ENCODE measurements at regions not wholly inside any gene's neighbourhood (a gene's known extent, or its start where the extent isn't known, plus 50 kb on each side); places are given as distances from the start of the nearest gene placed in this dataset.

DNA sequence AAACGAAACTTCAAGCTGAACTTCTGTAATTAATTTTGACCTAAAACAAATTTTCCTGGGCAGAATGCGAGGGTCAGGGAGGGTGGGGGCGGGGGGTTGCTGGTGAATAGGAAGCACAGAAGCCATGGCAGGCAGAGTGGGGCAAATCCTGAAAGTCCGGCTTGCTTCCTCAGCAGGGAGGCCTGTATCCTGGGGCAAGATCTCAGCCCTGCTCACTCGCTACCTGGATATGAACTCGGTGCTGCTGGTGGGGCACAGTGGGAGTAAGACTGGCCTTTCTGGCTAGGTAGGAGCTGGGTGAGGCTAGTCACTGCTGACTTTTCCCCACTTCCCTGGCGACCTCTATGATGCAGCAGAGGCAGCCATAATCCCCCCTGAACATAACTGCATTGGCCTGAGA is 168.9 kb upstream of the CHORDC1 start:
- Histone ChIP-seq H3K4me3 (replicated peaks; ENCODE audit: insufficient read depth, low read length) (no peak overlapping the region), H3K27ac (replicated peaks) (no peak overlapping the region), H3K27me3 (ENCODE audit: insufficient read depth, poor library complexity, severe bottlenecking) (no peaks in the 10 kb centered on the region)
- no peak for DNase-seq (ENCODE audit: low read depth in 1 of 2, low spot score in 1 of 2)
- TF ChIP-seq POLR2AphosphoS5 (IDR thresholded peaks at IDR 0.05; ENCODE audit: low read depth) (no peak), SPI1 (IDR thresholded peaks at IDR 0.05; ENCODE audit: borderline replicate concordance, low read depth) (no peak), REST (IDR thresholded peaks at IDR 0.05; ENCODE audit: insufficient replicate concordance, low read depth) (no peak), CTCF (IDR thresholded peaks at IDR 0.05; ENCODE audit: insufficient read depth, low read length) (no peak), GABPA (IDR thresholded peaks at IDR 0.05; ENCODE audit: low read depth) (no peak)

DNA sequence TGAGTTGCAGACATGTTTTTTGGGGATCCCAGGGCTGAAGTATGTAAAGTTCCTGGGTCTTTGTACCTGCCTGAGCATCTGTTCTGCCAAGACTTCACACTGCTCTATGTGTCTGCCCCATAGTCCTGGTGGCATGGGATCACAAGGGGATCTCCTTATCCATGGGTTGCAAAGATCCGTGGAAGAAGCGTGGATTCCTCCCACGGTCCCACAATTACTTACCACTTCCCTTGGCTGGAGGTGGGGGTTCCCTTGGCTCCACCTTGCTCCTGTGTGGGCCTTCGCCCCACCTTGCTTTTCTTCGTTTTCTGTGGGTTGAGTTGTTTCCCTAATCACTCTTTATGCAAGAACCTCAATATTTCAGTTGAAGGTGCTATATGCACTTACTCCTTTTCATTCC is 157.4 kb upstream of the CHORDC1 start:
- DNase-seq (ENCODE audit: low read depth in 1 of 2, low spot score in 1 of 2): no peak
- TF ChIP-seq GABPA (IDR thresholded peaks at IDR 0.05; ENCODE audit: low read depth) (no peak), POLR2AphosphoS5 (IDR thresholded peaks at IDR 0.05; ENCODE audit: low read depth) (no peak), REST (IDR thresholded peaks at IDR 0.05; ENCODE audit: insufficient replicate concordance, low read depth) (no peak), SPI1 (IDR thresholded peaks at IDR 0.05; ENCODE audit: borderline replicate concordance, low read depth) (no peak), CTCF (IDR thresholded peaks at IDR 0.05; ENCODE audit: insufficient read depth, low read length) (no peak)
- Histone ChIP-seq H3K27ac (replicated peaks) (no peak overlapping the region), H3K4me3 (replicated peaks; ENCODE audit: insufficient read depth, low read length) (no peak overlapping the region), H3K27me3 (ENCODE audit: insufficient read depth, poor library complexity, severe bottlenecking) (no peaks in the 10 kb centered on the region)

DNA sequence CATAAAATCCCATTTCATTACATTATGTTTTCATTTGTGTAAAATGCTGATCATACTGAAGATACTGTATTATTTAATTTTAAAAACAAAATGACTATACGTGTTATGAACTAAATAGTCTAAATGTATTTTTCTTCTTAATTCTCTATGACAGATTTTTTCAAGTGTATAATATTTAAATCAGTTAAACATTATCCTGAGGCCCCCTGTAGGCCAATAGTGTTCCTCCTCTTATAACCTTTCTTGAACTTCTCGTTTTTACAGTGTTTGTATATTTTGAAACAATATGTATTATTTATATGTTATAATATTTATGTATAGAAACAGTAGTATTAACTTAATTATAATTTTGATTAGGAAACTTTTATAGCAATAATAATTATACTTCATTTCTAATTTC is 151.1 kb upstream of the CHORDC1 start:
- no peak overlapping the region for H3K27ac ChIP-seq (replicated peaks)
- TF ChIP-seq POLR2AphosphoS5 (IDR thresholded peaks at IDR 0.05; ENCODE audit: low read depth) (no peak), SPI1 (IDR thresholded peaks at IDR 0.05; ENCODE audit: borderline replicate concordance, low read depth) (no peak), CTCF (IDR thresholded peaks at IDR 0.05; ENCODE audit: insufficient read depth, low read length) (no peak), GABPA (IDR thresholded peaks at IDR 0.05; ENCODE audit: low read depth) (no peak), REST (IDR thresholded peaks at IDR 0.05; ENCODE audit: insufficient replicate concordance, low read depth) (no peak)
- DNase-seq (ENCODE audit: low read depth in 1 of 2, low spot score in 1 of 2): no peak
- H3K27me3 ChIP-seq (ENCODE audit: insufficient read depth, poor library complexity, severe bottlenecking): no peaks in the 10 kb centered on the region
- no peak overlapping the region for H3K4me3 ChIP-seq (replicated peaks; ENCODE audit: insufficient read depth, low read length)
